K562 (cell line): ENCODE measurements at regions not wholly inside any gene's neighbourhood (a gene's known extent, or its start where the extent isn't known, plus 50 kb on each side); places are given as distances from the start of the nearest gene placed in this dataset.

Source experiments
- ATF7 ChIP-seq: fragments of 450-650 bp; IDR thresholded peaks from 2 replicates; pipeline ENCODE4 v1.7.1; 2014; ENCODE audit warnings: mild to moderate bottlenecking, moderate library complexity
- BRD4 ChIP-seq: fragments of 200-600 bp; sonication (generic); IDR thresholded peaks from 2 replicates; pipeline ENCODE4 v1.6.1; 2017; ENCODE audit warnings: inconsistent platforms
- C11orf30 ChIP-seq: fragments of 450-650 bp; IDR thresholded peaks from 2 replicates; pipeline ENCODE4 v1.6.1; 2016; ENCODE audit warnings: low read depth, mild to moderate bottlenecking
- CAMTA2 ChIP-seq: fragments of 250-450 bp; sonication (Bioruptor Pico); conservative IDR thresholded peaks from 2 replicates; pipeline ENCODE4 v1.5.1; 2022
- CHD4 ChIP-seq: fragments of 200-600 bp; sonication (generic); IDR thresholded peaks from 3 replicates; pipeline ENCODE4 v1.6.1; 2012; ENCODE audit warnings: low read depth, mild to moderate bottlenecking, mixed read lengths, low read length, inconsistent platforms; ENCODE audit not compliant: insufficient read depth, insufficient replicate concordance, poor library complexity, severe bottlenecking
- ELK3 ChIP-seq: fragments of 450-650 bp; formaldehyde crosslinking; IDR thresholded peaks from 2 replicates; pipeline ENCODE4 v1.4.0; 2020; ENCODE audit warnings: mild to moderate bottlenecking
- ETS2 ChIP-seq: IDR thresholded peaks from 2 replicates; pipeline ENCODE4 v1.6.1; 2016; ENCODE audit warnings: borderline replicate concordance, missing genetic modification characterization, mild to moderate bottlenecking, moderate library complexity, missing compliant biosample characterization; ENCODE audit not compliant: poor library complexity, severe bottlenecking
- ETV5 ChIP-seq: sonication (generic); formaldehyde crosslinking; IDR thresholded peaks from 2 replicates; pipeline ENCODE4 v1.4.0; 2020; ENCODE audit warnings: low read depth, mild to moderate bottlenecking, missing genetic modification reagents
- FOS ChIP-seq: IDR thresholded peaks from 3 replicates; pipeline ENCODE4 v1.6.1; 2011; ENCODE audit not compliant: insufficient read length; ENCODE audit errors: extremely low read depth
- GABPA ChIP-seq: fragments of 200-800 bp; sonication (Bioruptor generic); conservative IDR thresholded peaks from 2 replicates; pipeline ENCODE4 v1.6.1; 2016; ENCODE audit warnings: low read depth, missing genetic modification characterization, missing compliant biosample characterization
- KHSRP ChIP-seq: fragments of 450-650 bp; IDR thresholded peaks from 2 replicates; pipeline ENCODE4 v1.6.1; 2017
- MBD1 ChIP-seq: fragments of 250-450 bp; sonication (Bioruptor Pico); IDR thresholded peaks from 2 replicates; pipeline ENCODE4 v1.8.0; 2022; ENCODE audit warnings: inconsistent platforms
- NEUROD1 ChIP-seq: fragments of 150-350 bp; IDR thresholded peaks from 2 replicates; pipeline ENCODE4 v1.6.1; 2014; ENCODE audit warnings: borderline replicate concordance, low read length, low read depth; ENCODE audit not compliant: partially characterized antibody
- NR2C1 ChIP-seq, 2 experiments: fragments of 450-650 bp; IDR thresholded peaks; 2 replicates each; pipeline ENCODE4 v1.6.1; 2017; ENCODE audit warnings: mild to moderate bottlenecking in 2 of 2, antibody characterized with exemption in 1 of 2, inconsistent platforms in 1 of 2, missing compliant biosample characterization in 1 of 2, missing genetic modification characterization in 1 of 2
- PCBP2 ChIP-seq: fragments of 200-400 bp; formaldehyde crosslinking; IDR thresholded peaks from 2 replicates; pipeline ENCODE4 v1.6.1; 2018; ENCODE audit warnings: low read length, low read depth, mild to moderate bottlenecking, moderate library complexity; ENCODE audit not compliant: poor library complexity, severe bottlenecking
- PHF20 ChIP-seq: fragments of 450-650 bp; IDR thresholded peaks from 2 replicates; pipeline ENCODE4 v1.6.1; 2018; ENCODE audit not compliant: partially characterized antibody
- POLR3G ChIP-seq: IDR thresholded peaks from 2 replicates; pipeline ENCODE4 v1.6.1; 2011; ENCODE audit not compliant: insufficient read length, insufficient replicate concordance; ENCODE audit errors: extremely low read depth
- PTRF ChIP-seq: fragments of 450-650 bp; IDR thresholded peaks from 2 replicates; pipeline ENCODE4 v1.6.1; 2016; ENCODE audit warnings: mild to moderate bottlenecking, missing genetic modification characterization, missing compliant biosample characterization
- SFPQ ChIP-seq: fragments of 200-400 bp; formaldehyde crosslinking; IDR thresholded peaks from 2 replicates; pipeline ENCODE4 v1.6.1; 2017; ENCODE audit warnings: mild to moderate bottlenecking, low read depth, low read length, moderate library complexity
- SMARCA4 ChIP-seq: fragments of 450-650 bp; IDR thresholded peaks from 2 replicates; pipeline ENCODE4 v1.6.1; 2016
- TCF3 ChIP-seq: sonication (generic); formaldehyde crosslinking; IDR thresholded peaks from 2 replicates; pipeline ENCODE4 v1.4.0; 2020; ENCODE audit warnings: mild to moderate bottlenecking, missing genetic modification reagents
- XRCC3 ChIP-seq: fragments of 450-650 bp; IDR thresholded peaks from 2 replicates; pipeline ENCODE4 v1.6.1; 2017; ENCODE audit warnings: mild to moderate bottlenecking, moderate library complexity
- ZBED1 ChIP-seq: IDR thresholded peaks from 2 replicates; pipeline ENCODE4 v1.6.1; 2014
- ZBTB9 ChIP-seq: fragments of 450-650 bp; formaldehyde crosslinking; IDR thresholded peaks from 2 replicates; pipeline ENCODE4 v1.4.0; 2020; ENCODE audit warnings: mild to moderate bottlenecking, moderate library complexity
- ZNF586 ChIP-seq: fragments of 450-650 bp; formaldehyde crosslinking; conservative IDR thresholded peaks from 2 replicates; pipeline ENCODE4 v1.4.0; 2020; ENCODE audit warnings: mild to moderate bottlenecking, moderate library complexity
- ZNF717 ChIP-seq: fragments of 250-450 bp; sonication (Bioruptor Pico); IDR thresholded peaks from 2 replicates; pipeline ENCODE4 v1.5.0; 2021

- TF ChIP-seq ELK3 (CRISPR knock-in tag) (no peak), ZBTB9 (CRISPR knock-in tag) (0 out of 2 replicates have a peak, but pooled peaks have one; percentile 53), ATF7 (no peak), SMARCA4 (no peak), TCF3 (CRISPR knock-in tag) (no peak), ETS2 (tag) (no peak), CAMTA2 (CRISPR knock-in tag) (no peak), XRCC3 (no peak), ZNF586 (CRISPR knock-in tag) (no peak), C11orf30 (peak; percentile 45; the same call in 1 of the 2 replicates), NR2C1 (IDR thresholded peaks at IDR 0.05) (no peak), NR2C1 (tag; IDR thresholded peaks at IDR 0.05) (peak; percentile 62), FOS (no peak), MBD1 (CRISPR knock-in tag) (no peak), GABPA (tag) (no peak), SFPQ (no peak), CHD4 (no peak), ETV5 (CRISPR knock-in tag) (no peak), PTRF (tag) (no peak), PHF20 (no peak), NEUROD1 (no peak), BRD4 (no peak), ZBED1 (no peak), KHSRP (no peak), ZNF717 (CRISPR knock-in tag) (no peak), POLR3G (no peak), PCBP2 (no peak)
These were observed 62.9 kb upstream of the PIM1 start (continued) for GRCh38 chr6:37106982-37107491.
